ENCODE measurements at regions not wholly inside any gene's neighbourhood (a gene's known extent, or its start where the extent isn't known, plus 50 kb on each side); places are given as distances from the start of the nearest gene placed in this dataset.

GRCh38 chr4:28427306-28428085, 1566.9 kb downstream of the STIM2 start:
- Histone ChIP-seq H3F3A (replicated peaks; ENCODE audit: low read depth) (no peaks in the 10 kb centered on the region), H3K4me3 (no peak overlapping the region), H3K4me2 (no peak overlapping the region), H3K27me3 (ENCODE audit: insufficient read depth) (no peaks in the 10 kb centered on the region), H3K36me3 (ENCODE audit: insufficient read depth) (no peaks in the 10 kb centered on the region), H3K9me2 (ENCODE audit: insufficient read depth) (no peaks in the 10 kb centered on the region), H3K27ac (ENCODE audit: low read depth) (no peak overlapping the region), H3K4me1 (ENCODE audit: insufficient read depth) (no peaks in the 10 kb centered on the region), H4K20me1 (replicated peaks; ENCODE audit: insufficient read depth) (no peaks in the 10 kb centered on the region), H3K79me2 (replicated peaks; ENCODE audit: insufficient read depth) (no peaks in the 10 kb centered on the region), H2AFZ (no peak overlapping the region)
- Mint-ChIP-seq H3K4me3 (no peak overlapping the region), H3K9me3 (no peaks in the 10 kb centered on the region), H3K27me3 (ENCODE audit: insufficient read depth, low read depth, poor library complexity) (peaks cover 3% of the 10 kb centered on the region), H3K4me1 (no peaks in the 10 kb centered on the region), H3K27ac (no peak overlapping the region), H3K36me3 (ENCODE audit: low read depth) (no peaks in the 10 kb centered on the region)
- no peak for DNase-seq (ENCODE audit: low spot score)
- no peak for ATAC-seq
- TF ChIP-seq STAT1 (IDR thresholded peaks at IDR 0.05; ENCODE audit: unreplicated experiment), result no peak

GRCh38 chr4:28432348-28433025, 1571.8 kb downstream of the STIM2 start:
- Mint-ChIP-seq H3K27ac (no peak overlapping the region), H3K9me3 (no peaks in the 10 kb centered on the region), H3K27me3 (ENCODE audit: insufficient read depth, low read depth, poor library complexity) (peaks cover 2% of the 10 kb centered on the region), H3K4me3 (no peak overlapping the region), H3K36me3 (ENCODE audit: low read depth) (no peaks in the 10 kb centered on the region), H3K4me1 (peaks cover 23% of the 10 kb centered on the region)
- Histone ChIP-seq H3K4me3 (no peak overlapping the region), H3F3A (replicated peaks; ENCODE audit: low read depth) (no peaks in the 10 kb centered on the region), H3K27me3 (ENCODE audit: insufficient read depth) (no peaks in the 10 kb centered on the region), H2AFZ (no peak overlapping the region), H3K27ac (ENCODE audit: low read depth) (no peak overlapping the region), H4K20me1 (replicated peaks; ENCODE audit: insufficient read depth) (no peaks in the 10 kb centered on the region), H3K36me3 (ENCODE audit: insufficient read depth) (no peaks in the 10 kb centered on the region), H3K4me2 (no peak overlapping the region), H3K4me1 (ENCODE audit: insufficient read depth) (peaks cover 16% of the 10 kb centered on the region), H3K79me2 (replicated peaks; ENCODE audit: insufficient read depth) (no peaks in the 10 kb centered on the region), H3K9me2 (ENCODE audit: insufficient read depth) (no peaks in the 10 kb centered on the region)
- DNase-seq (ENCODE audit: low spot score) (no peak), ATAC-seq (no peak)
- no peak for TF ChIP-seq EZH2 (IDR thresholded peaks at IDR 0.05; ENCODE audit: low read depth, unreplicated experiment)
- TF ChIP-seq EZH2phosphoT487 (IDR thresholded peaks at IDR 0.05; ENCODE audit: unreplicated experiment), result no peak
- no peak for TF ChIP-seq REST (IDR thresholded peaks at IDR 0.05; ENCODE audit: unreplicated experiment)
- no peak for TF ChIP-seq STAT1 (IDR thresholded peaks at IDR 0.05; ENCODE audit: unreplicated experiment)
- no peak for TF ChIP-seq ETS1 (IDR thresholded peaks at IDR 0.05)
- no peak for TF ChIP-seq JUNB (IDR thresholded peaks at IDR 0.05; ENCODE audit: unreplicated experiment)
- no peak for TF ChIP-seq POLR2AphosphoS5 (IDR thresholded peaks at IDR 0.05; ENCODE audit: low read depth)
- TF ChIP-seq ZNF331 (CRISPR knock-in tag; IDR thresholded peaks at IDR 0.05; ENCODE audit: low read depth), result no peak
- TF ChIP-seq ZNF114 (CRISPR knock-in tag; IDR thresholded peaks at IDR 0.05), result no peak
- TF ChIP-seq CTCF (conservative IDR thresholded peaks at IDR 0.05; ENCODE audit: low read depth in 2 of 2), result no peak
- TF ChIP-seq CREB1 (CRISPR knock-in tag; IDR thresholded peaks at IDR 0.05; ENCODE audit: low read depth), result no peak
